Body of pancreas (tissue), 4 donors: ENCODE measurements at regions not wholly inside any gene's neighbourhood (a gene's known extent, or its start where the extent isn't known, plus 50 kb on each side); places are given as distances from the start of the nearest gene placed in this dataset.

Experiments
- CTCF ChIP-seq, 7 experiments: fragments of 450-650 bp in 4 of 7; fragments of 200-600 bp in 3 of 7; sonication (generic) in 3 of 7; IDR thresholded peaks; one replicate each; pipeline ENCODE4 v1.5.1; 2016 to 2019; ENCODE audit warnings: antibody characterized with exemption in 7 of 7
- POLR2A ChIP-seq, 3 donors: fragments of 450-650 bp; IDR thresholded peaks; one replicate each; pipeline ENCODE4 v1.6.1; 2016; ENCODE audit warnings: antibody characterized with exemption in 3 of 3, mild to moderate bottlenecking in 2 of 3

DNA sequence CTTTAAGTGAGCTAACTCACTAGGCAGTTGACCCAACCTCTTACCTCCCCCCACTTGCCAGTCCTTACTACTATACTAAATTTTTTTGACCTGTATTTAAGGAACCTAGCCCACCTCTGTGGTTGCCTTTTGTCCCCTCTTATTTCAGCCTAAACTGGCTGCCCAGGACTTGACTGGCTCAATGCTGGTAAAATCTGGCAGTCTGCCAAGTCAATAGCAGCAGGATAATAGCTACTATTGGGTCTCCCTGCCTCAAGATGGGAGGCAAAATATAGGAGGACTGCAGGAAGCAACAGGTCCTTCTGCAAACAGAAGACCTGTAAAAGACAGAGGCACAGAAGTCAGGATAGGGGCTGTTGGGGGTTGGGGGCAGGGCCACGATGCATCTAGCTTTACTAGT lies 144.2 kb upstream of the POGK start:
- no peak for TF ChIP-seq CTCF (IDR thresholded peaks at IDR 0.05)
- TF ChIP-seq POLR2A (IDR thresholded peaks at IDR 0.05) = no peak
